GM12891 (cell line): ENCODE measurements at regions not wholly inside any gene's neighbourhood (a gene's known extent, or its start where the extent isn't known, plus 50 kb on each side); places are given as distances from the start of the nearest gene placed in this dataset.

ENCODE experiments used
- DNase-seq: peaks from one replicate; pipeline ENCODE4 v3.0.0; 2011; ENCODE audit warnings: low spot score; ENCODE audit not compliant: insufficient read length
- FAIRE-seq: peaks from 2 replicates; lab custom pipeline; 2011; peaks lifted over from hg19 to GRCh38; lab: Jason Lieb, UNC
- PAX5 ChIP-seq: IDR thresholded peaks from 2 replicates; pipeline ENCODE4 v1.6.1; 2011; ENCODE audit warnings: low read length, moderate library complexity, mild to moderate bottlenecking; ENCODE audit not compliant: insufficient read depth, severe bottlenecking
- POLR2A ChIP-seq: IDR thresholded peaks from 2 replicates; pipeline ENCODE4 v1.6.1; 2011; ENCODE audit warnings: low read depth, low read length, control low read depth
- POLR2AphosphoS5 ChIP-seq: IDR thresholded peaks from 2 replicates; pipeline ENCODE4 v1.6.1; 2011; ENCODE audit warnings: low read depth, low read length, control low read depth
- POU2F2 ChIP-seq: IDR thresholded peaks from 2 replicates; pipeline ENCODE4 v1.6.1; 2011; ENCODE audit warnings: low read depth, mild to moderate bottlenecking, control low read depth, low read length, moderate library complexity
- SPI1 ChIP-seq: IDR thresholded peaks from 2 replicates; pipeline ENCODE4 v1.6.1; 2011; ENCODE audit warnings: low read depth, low read length, control low read depth
- TAF1 ChIP-seq: IDR thresholded peaks from 2 replicates; pipeline ENCODE4 v1.6.1; 2011; ENCODE audit warnings: low read depth, low read length, control low read depth

GRCh38 chr15:97892167-97892938 is 68.2 kb upstream of the ARRDC4 start:
- TF ChIP-seq SPI1 (no peak), TAF1 (no peak), POLR2A (no peak), PAX5 (no peak), POLR2AphosphoS5 (no peak), POU2F2 (no peak)
- no peak for DNase-seq
- no peak for FAIRE-seq

- DNase-seq: no peak
- TF ChIP-seq SPI1 (no peak), POU2F2 (no peak)
- FAIRE-seq: no peak
These were observed 66.5 kb upstream of the ARRDC4 start for GRCh38 chr15:97893967-97894366.

GRCh38 chr15:97899981-97900380 is 60.5 kb upstream of the ARRDC4 start:
- FAIRE-seq (no peak), DNase-seq (no peak)

GRCh38 chr15:97902140-97902780 is 58.2 kb upstream of the ARRDC4 start:
- FAIRE-seq: no peak
- TF ChIP-seq POLR2A: no peak
- no peak for DNase-seq

More at GRCh38 chr15:97899981-97900380, 60.5 kb upstream of the ARRDC4 start:
- TF ChIP-seq POLR2A (no peak), SPI1 (no peak), PAX5 (no peak), POLR2AphosphoS5 (no peak), POU2F2 (no peak), TAF1 (no peak)

- TF ChIP-seq POLR2AphosphoS5: no peak
- TF ChIP-seq POU2F2: no peak
- no peak for TF ChIP-seq TAF1
- TF ChIP-seq SPI1: no peak
- no peak for TF ChIP-seq PAX5
- TF ChIP-seq POLR2A: no peak
- FAIRE-seq (no peak), DNase-seq (no peak)
These were observed 56.9 kb upstream of the ARRDC4 start for GRCh38 chr15:97903560-97903959.

- TF ChIP-seq SPI1 (no peak), POU2F2 (no peak), POLR2AphosphoS5 (no peak), POLR2A (no peak), TAF1 (no peak), PAX5 (no peak)
- FAIRE-seq (no peak), DNase-seq (peak; percentile 26)
These were observed 56.4 kb upstream of the ARRDC4 start for GRCh38 chr15:97903971-97904572.

- peak; percentile 43 for DNase-seq
- FAIRE-seq: peak; percentile 84
- TF ChIP-seq POU2F2: no peak
- TF ChIP-seq TAF1: no peak
- TF ChIP-seq POLR2A: no peak
- no peak for TF ChIP-seq SPI1
- TF ChIP-seq POLR2AphosphoS5: no peak
- no peak for TF ChIP-seq PAX5
These were observed 51.1 kb upstream of the ARRDC4 start for GRCh38 chr15:97909291-97909891.
